SK-N-SH (cell line): ENCODE measurements at regions not wholly inside any gene's neighbourhood (a gene's known extent, or its start where the extent isn't known, plus 50 kb on each side); places are given as distances from the start of the nearest gene placed in this dataset.

ENCODE experiments used
- CTCF ChIA-PET: fragments of 300-600, 350-600 bp; formaldehyde crosslinking; extraction: SDS; loops from one replicate; lab custom pipeline; 2021; lab: Yijun Ruan, JAX
- POLR2A ChIA-PET: fragments of 350-600 bp; sonication (Branson Sonifier 250); formaldehyde crosslinking; extraction: SDS; loops from one replicate; lab custom pipeline; 2020; ENCODE audit warnings: antibody characterized with exemption, inconsistent platforms; lab: Yijun Ruan, JAX
- DNase-seq: peaks from one replicate; pipeline ENCODE4 v3.0.0; 2012
- H2AFZ ChIP-seq: fragments of 200-600 bp; sonication (generic); 2 replicates; pipeline ENCODE4 v1.8.1; 2016; ENCODE audit warnings: antibody characterized with exemption, mild to moderate bottlenecking, low read depth
- H3F3A ChIP-seq: fragments of 200-600 bp; sonication (generic); replicated peaks from 2 replicates; pipeline ENCODE3; 2016; ENCODE audit warnings: antibody characterized with exemption, mild to moderate bottlenecking; ENCODE audit not compliant: insufficient read depth
- H3K27ac ChIP-seq, 2 experiments: fragments of 200-500 bp in 1 of 2; fragments of 200-600 bp in 1 of 2; sonication (Bioruptor generic) in 1 of 2; sonication (generic), shearing (Covaris generic) in 1 of 2; 2 replicates each; pipeline versions ENCODE4 v1.5.1 to v1.6.1; 2014 to 2016; ENCODE audit warnings: low read depth in 2 of 2, inconsistent platforms in 1 of 2, low read length in 1 of 2, mild to moderate bottlenecking in 1 of 2, mixed read lengths in 1 of 2
- H3K27me3 ChIP-seq: fragments of 200-600 bp; sonication (generic), shearing (Covaris generic); 2 replicates; pipeline ENCODE4 v1.6.1; 2016; ENCODE audit warnings: mixed run types; ENCODE audit not compliant: insufficient read depth
- H3K36me3 ChIP-seq, 2 experiments: fragments of 200-500 bp in 1 of 2; fragments of 200-600 bp in 1 of 2; sonication (Bioruptor generic) in 1 of 2; sonication (generic) in 1 of 2; replicated peaks in 1 of 2; 2 replicates each; pipeline versions ENCODE3 to v1.5.1; 2014 to 2016; ENCODE audit warnings: low read length in 1 of 2, mild to moderate bottlenecking in 1 of 2; ENCODE audit not compliant: insufficient read depth in 2 of 2, control insufficient read depth in 1 of 2
- H3K4me1 ChIP-seq, 2 experiments: fragments of 200-500 bp in 1 of 2; fragments of 200-600 bp in 1 of 2; sonication (Bioruptor generic) in 1 of 2; sonication (generic), shearing (Covaris generic) in 1 of 2; 2 replicates each; pipeline versions ENCODE4 v1.5.1 to v1.6.1; 2014 to 2016; ENCODE audit warnings: low read depth in 1 of 2, low read length in 1 of 2, mixed run types in 1 of 2; ENCODE audit not compliant: insufficient read depth in 2 of 2, control insufficient read depth in 1 of 2
- H3K4me2 ChIP-seq: fragments of 200-600 bp; sonication (generic), shearing (Covaris generic); 2 replicates; pipeline ENCODE4 v1.6.1; 2017; ENCODE audit warnings: mixed run types
- H3K4me3 ChIP-seq, 2 experiments: fragments of 200-500 bp in 1 of 2; fragments of 200-600 bp in 1 of 2; sonication (Bioruptor generic) in 1 of 2; sonication (generic), shearing (Covaris generic) in 1 of 2; 2 replicates each; pipeline versions ENCODE4 v1.5.1 to v1.8.1; 2014 to 2016; ENCODE audit warnings: low read depth in 2 of 2, inconsistent platforms in 1 of 2, low read length in 1 of 2, mild to moderate bottlenecking in 1 of 2, mixed read lengths in 1 of 2, moderate library complexity in 1 of 2
- H3K79me2 ChIP-seq: fragments of 200-600 bp; sonication (generic); 2 replicates; pipeline ENCODE4 v1.8.1; 2017; ENCODE audit warnings: mild to moderate bottlenecking; ENCODE audit not compliant: insufficient read depth
- H3K9ac ChIP-seq: fragments of 200-600 bp; sonication (generic); 2 replicates; pipeline ENCODE4 v1.6.1; 2017; ENCODE audit warnings: mixed run types
- H3K9me2 ChIP-seq: fragments of 200-600 bp; sonication (generic); 2 replicates; pipeline ENCODE4 v1.6.1; 2017; ENCODE audit warnings: mixed run types
- H3K9me3 ChIP-seq: fragments of 200-600 bp; sonication (generic); 2 replicates; pipeline ENCODE4 v1.6.1; 2017; ENCODE audit warnings: mixed run types, mild to moderate bottlenecking, moderate library complexity
- H4K20me1 ChIP-seq: fragments of 200-600 bp; sonication (generic); 2 replicates; pipeline ENCODE4 v1.6.1; 2017; ENCODE audit warnings: mild to moderate bottlenecking, mixed run types; ENCODE audit not compliant: insufficient read depth
- CTCF ChIP-seq: fragments of 200-600 bp; sonication (generic); IDR thresholded peaks from 2 replicates; pipeline ENCODE4 v1.6.1; 2017; ENCODE audit warnings: antibody characterized with exemption, mild to moderate bottlenecking, moderate library complexity
- EP300 ChIP-seq, 2 experiments: IDR thresholded peaks; 2 replicates each; pipeline versions ENCODE4 v1.4.0 to v1.6.1; 2012; ENCODE audit warnings: borderline replicate concordance in 1 of 2, low read depth in 1 of 2, low read length in 1 of 2
- EZH2phosphoT487 ChIP-seq: fragments of 200-600 bp; sonication (generic); IDR thresholded peaks from 2 replicates; pipeline ENCODE4 v1.6.1; 2017; ENCODE audit warnings: low read depth, mixed run types, mild to moderate bottlenecking, antibody characterized with exemption, moderate library complexity, borderline replicate concordance
- FOXM1 ChIP-seq: IDR thresholded peaks from 2 replicates; pipeline ENCODE4 v1.4.0; 2012; ENCODE audit warnings: low read depth, mild to moderate bottlenecking
- GABPA ChIP-seq: IDR thresholded peaks from 2 replicates; pipeline ENCODE4 v1.4.0; 2012; ENCODE audit warnings: low read depth, mild to moderate bottlenecking
- GATA2 ChIP-seq: sonication (generic); formaldehyde crosslinking; IDR thresholded peaks from 2 replicates; pipeline ENCODE4 v1.5.0; 2020; ENCODE audit warnings: mild to moderate bottlenecking, missing genetic modification reagents
- NRF1 ChIP-seq: IDR thresholded peaks from 2 replicates; pipeline ENCODE4 v1.6.1; 2012; ENCODE audit warnings: low read depth, mild to moderate bottlenecking, low read length
- PBX3 ChIP-seq: IDR thresholded peaks from 2 replicates; pipeline ENCODE4; 2012
- RAD21 ChIP-seq: IDR thresholded peaks from 2 replicates; pipeline ENCODE4 v1.6.1; 2012; ENCODE audit warnings: mild to moderate bottlenecking, low read length
- RCOR1 ChIP-seq: fragments of 150-350 bp; IDR thresholded peaks from 2 replicates; pipeline ENCODE4 v1.6.1; 2017; ENCODE audit warnings: antibody characterized with exemption, low read length
- REST ChIP-seq: IDR thresholded peaks from 2 replicates; pipeline ENCODE4 v1.6.1; 2012; ENCODE audit warnings: mild to moderate bottlenecking, low read depth, low read length, moderate library complexity
- SIN3A ChIP-seq: IDR thresholded peaks from 2 replicates; pipeline ENCODE4 v1.6.1; 2012; ENCODE audit warnings: low read depth, mild to moderate bottlenecking, low read length, moderate library complexity, borderline replicate concordance
- SMC3 ChIP-seq: IDR thresholded peaks from 2 replicates; pipeline ENCODE4 v1.6.1; 2012; ENCODE audit warnings: low read depth, low read length, improper control_type of control experiment
- TCF12 ChIP-seq: IDR thresholded peaks from 2 replicates; pipeline ENCODE4 v1.4.0; 2012
- USF1 ChIP-seq: IDR thresholded peaks from 2 replicates; pipeline ENCODE4 v1.4.0; 2012; ENCODE audit warnings: low read depth, borderline replicate concordance
- USF2 ChIP-seq: fragments of 150-350 bp; IDR thresholded peaks from 2 replicates; pipeline ENCODE4 v1.6.1; 2017; ENCODE audit warnings: antibody characterized with exemption, low read length, low read depth, borderline replicate concordance
- YY1 ChIP-seq: IDR thresholded peaks from 2 replicates; pipeline ENCODE4 v1.4.0; 2012; ENCODE audit warnings: low read depth, mild to moderate bottlenecking

- no peak overlapping the region for H3K27ac ChIP-seq
- no peak overlapping the region for H3K4me2 ChIP-seq
- H3K9me2 ChIP-seq: no peaks in the 10 kb centered on the region
- H3K36me3 ChIP-seq: no peaks in the 10 kb centered on the region
- no peaks in the 10 kb centered on the region for H3K27me3 ChIP-seq
- H2AFZ ChIP-seq: no peak overlapping the region
- H3K4me3 ChIP-seq: no peak overlapping the region
- H4K20me1 ChIP-seq: no peaks in the 10 kb centered on the region
- H3K9ac ChIP-seq: no peak overlapping the region
- H3K9me3 ChIP-seq: no peaks in the 10 kb centered on the region
- no peaks in the 10 kb centered on the region for H3F3A ChIP-seq
- no peak for DNase-seq
- ChIA-PET CTCF (interaction anchor here (1.7 kb wide), 1 partner anchor 10 kb away, joined by 4 read pairs; no protein-coding TSS in a partner anchor), POLR2A (no interaction called here)
- H3K4me1 ChIP-seq: peaks cover 0 to 14% of the 10 kb centered on the region in 2 experiments; a peak in 1 of 4 replicates
- H3K79me2 ChIP-seq: no peaks in the 10 kb centered on the region
- TF ChIP-seq CTCF (no peak), RAD21 (no peak), YY1 (no peak), EP300 (IDR thresholded peaks at IDR 0.05; ENCODE audit: borderline replicate concordance in 1 of 2, low read depth in 1 of 2, low read length in 1 of 2) (no peak), REST (no peak), SMC3 (no peak), NRF1 (no peak), SIN3A (no peak), EZH2phosphoT487 (no peak), PBX3 (no peak), USF1 (no peak), FOXM1 (no peak), TCF12 (no peak), USF2 (no peak), GABPA (no peak), GATA2 (CRISPR knock-in tag) (no peak), RCOR1 (no peak)
Observed at GRCh38 chr1:34363447-34363846, 186.7 kb downstream of the C1orf94 start.
